H1 (cell line): ENCODE measurements at regions not wholly inside any gene's neighbourhood (a gene's known extent, or its start where the extent isn't known, plus 50 kb on each side); places are given as distances from the start of the nearest gene placed in this dataset.

ENCODE experiments used
- ATF3 ChIP-seq: IDR thresholded peaks from 2 replicates; pipeline ENCODE4 v1.6.1; 2011; ENCODE audit warnings: low read depth, mild to moderate bottlenecking, low read length; ENCODE audit not compliant: insufficient read depth
- RNF2 ChIP-seq: fragments of 200-900, 300-1000 bp; sonication (generic); IDR thresholded peaks from 2 replicates; pipeline ENCODE4 v1.7.1; 2016; ENCODE audit warnings: borderline replicate concordance, low read depth, mild to moderate bottlenecking, antibody characterized with exemption, low read length; ENCODE audit not compliant: poor library complexity, severe bottlenecking; ENCODE audit errors: missing control alignments

DNA sequence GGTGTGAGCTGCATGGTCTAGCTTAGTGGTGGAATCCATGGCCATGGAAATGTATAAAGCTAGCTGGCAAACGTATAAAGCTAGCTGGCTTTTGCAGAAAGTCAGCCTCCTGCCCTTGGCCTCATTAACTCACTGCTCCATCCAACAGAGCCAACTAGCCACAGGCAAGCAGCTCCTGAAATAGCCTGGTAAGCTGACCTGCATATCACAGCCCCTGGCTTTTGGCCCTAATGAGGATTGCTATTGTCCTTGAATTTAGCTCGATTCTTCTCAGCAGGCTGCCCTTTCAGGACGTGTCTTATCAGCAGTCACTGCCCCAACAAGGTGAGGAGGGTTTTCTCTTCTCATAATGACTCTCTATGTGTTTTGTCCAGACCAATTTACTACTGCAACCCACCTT, 446.8 kb downstream of the WDR72 start (continued):
- TF ChIP-seq ATF3 (no peak), RNF2 (no peak)
